NT2/D1 (cell line): ENCODE measurements at regions not wholly inside any gene's neighbourhood (a gene's known extent, or its start where the extent isn't known, plus 50 kb on each side); places are given as distances from the start of the nearest gene placed in this dataset.

Experiments
- SUZ12 ChIP-seq: IDR thresholded peaks from 2 replicates; pipeline ENCODE4 v1.6.1; 2011; ENCODE audit not compliant: insufficient read length, insufficient read depth; ENCODE audit errors: extremely low read depth
- YY1 ChIP-seq: IDR thresholded peaks from 2 replicates; pipeline ENCODE4 v1.6.1; 2011; ENCODE audit not compliant: insufficient read length, insufficient read depth
- ZNF274 ChIP-seq: IDR thresholded peaks from 2 replicates; pipeline ENCODE4 v1.6.1; 2011; ENCODE audit warnings: mild to moderate bottlenecking, low read depth, low read length

DNA sequence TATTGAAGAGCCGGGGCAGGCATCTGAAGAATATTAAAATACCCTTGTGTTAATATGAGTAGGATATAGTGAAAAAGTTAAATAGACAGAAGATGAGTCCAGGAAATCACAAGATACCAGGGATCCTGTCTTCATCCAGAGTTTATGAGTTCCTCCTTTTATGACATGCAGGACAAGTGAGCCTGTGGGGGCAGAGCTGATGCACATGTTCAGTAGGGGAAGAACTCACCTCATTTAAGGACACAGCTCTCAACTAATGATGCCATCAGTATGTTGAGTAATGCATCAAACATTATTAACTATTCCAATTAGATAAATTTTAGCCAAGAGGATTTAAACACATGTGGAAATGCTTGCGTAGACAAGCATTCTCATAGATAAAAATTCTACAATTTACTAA lies 435.8 kb upstream of the AKR1E2 start:
- TF ChIP-seq ZNF274 = no peak
- TF ChIP-seq YY1 = no peak
- no peak for TF ChIP-seq SUZ12
